ENCODE measurements at regions not wholly inside any gene's neighbourhood (a gene's known extent, or its start where the extent isn't known, plus 50 kb on each side); places are given as distances from the start of the nearest gene placed in this dataset.
"Not testable (repeated sequence)": the region's sequence is repeated elsewhere in the genome, so short reads cannot be mapped to it uniquely, and the experiment has no call there.

GRCh38 chr3:32042867-32043266 lies 61.3 kb downstream of the ZNF860 start:
- H2AFZ ChIP-seq; H3K27me3 Mint-ChIP-seq (ENCODE audit: insufficient read depth, low read depth, poor library complexity); ATAC-seq; H3K9me2 ChIP-seq (ENCODE audit: insufficient read depth); DNase-seq (ENCODE audit: low spot score); H3F3A ChIP-seq (replicated peaks; ENCODE audit: low read depth); H4K20me1 ChIP-seq (replicated peaks; ENCODE audit: insufficient read depth); H3K4me3 ChIP-seq; H3K36me3 ChIP-seq (ENCODE audit: insufficient read depth); H3K27me3 ChIP-seq (ENCODE audit: insufficient read depth); H3K27ac ChIP-seq (ENCODE audit: low read depth); H3K4me3 Mint-ChIP-seq; H3K79me2 ChIP-seq (replicated peaks; ENCODE audit: insufficient read depth); H3K4me2 ChIP-seq; H3K27ac Mint-ChIP-seq: not testable (repeated sequence)
- Mint-ChIP-seq H3K4me1 (peaks cover 12% of the 10 kb centered on the region), H3K9me3 (peaks cover 26% of the 10 kb centered on the region), H3K36me3 (ENCODE audit: low read depth) (peaks cover 20% of the 10 kb centered on the region)
- H3K4me1 ChIP-seq (ENCODE audit: insufficient read depth), result peaks cover 13% of the 10 kb centered on the region; the same call in 1 of the 2 replicates

DNA sequence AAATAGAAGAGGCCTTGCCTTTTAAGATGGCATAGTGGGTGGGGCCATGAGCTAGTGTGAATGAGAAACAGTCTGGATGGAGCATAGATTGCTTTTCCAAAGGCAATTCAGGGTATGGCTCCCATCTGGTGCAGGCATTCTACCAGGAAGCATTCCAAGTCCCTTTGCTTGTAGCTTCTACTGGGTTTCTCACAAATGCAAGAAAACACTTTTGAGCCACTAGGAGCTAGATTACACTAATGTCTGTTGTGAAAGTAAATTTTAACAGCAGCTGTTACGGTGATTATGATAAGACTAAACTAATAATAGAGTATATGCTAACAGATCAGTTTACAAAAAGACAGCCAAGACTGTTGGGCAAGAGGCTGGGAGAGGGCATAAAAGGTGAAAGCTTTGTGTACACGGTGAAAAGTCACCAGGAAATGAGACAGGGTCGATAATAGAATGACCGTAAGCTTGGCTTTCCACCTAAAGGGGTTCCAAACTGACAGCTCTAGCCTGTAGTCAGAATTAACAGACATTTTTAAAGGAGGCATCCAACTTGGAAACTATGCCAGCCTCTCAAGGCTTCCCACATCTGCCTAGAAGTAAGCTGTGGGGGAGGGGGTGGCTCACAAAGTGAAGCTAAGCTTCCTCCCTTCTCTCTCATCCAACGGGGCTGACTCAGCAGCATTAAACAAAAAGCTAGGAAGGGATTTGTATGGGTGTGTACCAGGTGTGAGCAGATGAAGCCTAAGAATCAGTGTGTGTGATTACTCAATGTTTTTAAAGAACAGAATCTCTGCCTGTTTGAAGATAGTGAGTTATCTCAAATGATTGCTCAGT lies 61.1 kb upstream of the GPD1L start:
- H3K27ac ChIP-seq (ENCODE audit: low read depth), result peak overlapping the region; percentile 47; the same call in 1 of the 2 replicates
- H3K4me1 ChIP-seq (ENCODE audit: insufficient read depth), result peaks cover 13% of the 10 kb centered on the region; the same call in 1 of the 2 replicates
- no peak overlapping the region for H3K4me3 ChIP-seq
- Mint-ChIP-seq H3K4me1 (peaks cover 11% of the 10 kb centered on the region), H3K9me3 (peaks cover 26% of the 10 kb centered on the region), H3K27me3 (ENCODE audit: insufficient read depth, low read depth, poor library complexity) (peaks cover 4% of the 10 kb centered on the region), H3K4me3 (no peak overlapping the region), H3K36me3 (ENCODE audit: low read depth) (peaks cover 20% of the 10 kb centered on the region), H3K27ac (no peak overlapping the region)
- H3F3A ChIP-seq (replicated peaks; ENCODE audit: low read depth), result no peaks in the 10 kb centered on the region
- peaks cover 3% of the 10 kb centered on the region; the same call in 1 of the 2 replicates for H3K36me3 ChIP-seq (ENCODE audit: insufficient read depth)
- H3K27me3 ChIP-seq (ENCODE audit: insufficient read depth), result no peaks in the 10 kb centered on the region
- H3K4me2 ChIP-seq, result peak overlapping the region; percentile 11; the same call in 1 of the 2 replicates
- TF ChIP-seq, protein P1, sequence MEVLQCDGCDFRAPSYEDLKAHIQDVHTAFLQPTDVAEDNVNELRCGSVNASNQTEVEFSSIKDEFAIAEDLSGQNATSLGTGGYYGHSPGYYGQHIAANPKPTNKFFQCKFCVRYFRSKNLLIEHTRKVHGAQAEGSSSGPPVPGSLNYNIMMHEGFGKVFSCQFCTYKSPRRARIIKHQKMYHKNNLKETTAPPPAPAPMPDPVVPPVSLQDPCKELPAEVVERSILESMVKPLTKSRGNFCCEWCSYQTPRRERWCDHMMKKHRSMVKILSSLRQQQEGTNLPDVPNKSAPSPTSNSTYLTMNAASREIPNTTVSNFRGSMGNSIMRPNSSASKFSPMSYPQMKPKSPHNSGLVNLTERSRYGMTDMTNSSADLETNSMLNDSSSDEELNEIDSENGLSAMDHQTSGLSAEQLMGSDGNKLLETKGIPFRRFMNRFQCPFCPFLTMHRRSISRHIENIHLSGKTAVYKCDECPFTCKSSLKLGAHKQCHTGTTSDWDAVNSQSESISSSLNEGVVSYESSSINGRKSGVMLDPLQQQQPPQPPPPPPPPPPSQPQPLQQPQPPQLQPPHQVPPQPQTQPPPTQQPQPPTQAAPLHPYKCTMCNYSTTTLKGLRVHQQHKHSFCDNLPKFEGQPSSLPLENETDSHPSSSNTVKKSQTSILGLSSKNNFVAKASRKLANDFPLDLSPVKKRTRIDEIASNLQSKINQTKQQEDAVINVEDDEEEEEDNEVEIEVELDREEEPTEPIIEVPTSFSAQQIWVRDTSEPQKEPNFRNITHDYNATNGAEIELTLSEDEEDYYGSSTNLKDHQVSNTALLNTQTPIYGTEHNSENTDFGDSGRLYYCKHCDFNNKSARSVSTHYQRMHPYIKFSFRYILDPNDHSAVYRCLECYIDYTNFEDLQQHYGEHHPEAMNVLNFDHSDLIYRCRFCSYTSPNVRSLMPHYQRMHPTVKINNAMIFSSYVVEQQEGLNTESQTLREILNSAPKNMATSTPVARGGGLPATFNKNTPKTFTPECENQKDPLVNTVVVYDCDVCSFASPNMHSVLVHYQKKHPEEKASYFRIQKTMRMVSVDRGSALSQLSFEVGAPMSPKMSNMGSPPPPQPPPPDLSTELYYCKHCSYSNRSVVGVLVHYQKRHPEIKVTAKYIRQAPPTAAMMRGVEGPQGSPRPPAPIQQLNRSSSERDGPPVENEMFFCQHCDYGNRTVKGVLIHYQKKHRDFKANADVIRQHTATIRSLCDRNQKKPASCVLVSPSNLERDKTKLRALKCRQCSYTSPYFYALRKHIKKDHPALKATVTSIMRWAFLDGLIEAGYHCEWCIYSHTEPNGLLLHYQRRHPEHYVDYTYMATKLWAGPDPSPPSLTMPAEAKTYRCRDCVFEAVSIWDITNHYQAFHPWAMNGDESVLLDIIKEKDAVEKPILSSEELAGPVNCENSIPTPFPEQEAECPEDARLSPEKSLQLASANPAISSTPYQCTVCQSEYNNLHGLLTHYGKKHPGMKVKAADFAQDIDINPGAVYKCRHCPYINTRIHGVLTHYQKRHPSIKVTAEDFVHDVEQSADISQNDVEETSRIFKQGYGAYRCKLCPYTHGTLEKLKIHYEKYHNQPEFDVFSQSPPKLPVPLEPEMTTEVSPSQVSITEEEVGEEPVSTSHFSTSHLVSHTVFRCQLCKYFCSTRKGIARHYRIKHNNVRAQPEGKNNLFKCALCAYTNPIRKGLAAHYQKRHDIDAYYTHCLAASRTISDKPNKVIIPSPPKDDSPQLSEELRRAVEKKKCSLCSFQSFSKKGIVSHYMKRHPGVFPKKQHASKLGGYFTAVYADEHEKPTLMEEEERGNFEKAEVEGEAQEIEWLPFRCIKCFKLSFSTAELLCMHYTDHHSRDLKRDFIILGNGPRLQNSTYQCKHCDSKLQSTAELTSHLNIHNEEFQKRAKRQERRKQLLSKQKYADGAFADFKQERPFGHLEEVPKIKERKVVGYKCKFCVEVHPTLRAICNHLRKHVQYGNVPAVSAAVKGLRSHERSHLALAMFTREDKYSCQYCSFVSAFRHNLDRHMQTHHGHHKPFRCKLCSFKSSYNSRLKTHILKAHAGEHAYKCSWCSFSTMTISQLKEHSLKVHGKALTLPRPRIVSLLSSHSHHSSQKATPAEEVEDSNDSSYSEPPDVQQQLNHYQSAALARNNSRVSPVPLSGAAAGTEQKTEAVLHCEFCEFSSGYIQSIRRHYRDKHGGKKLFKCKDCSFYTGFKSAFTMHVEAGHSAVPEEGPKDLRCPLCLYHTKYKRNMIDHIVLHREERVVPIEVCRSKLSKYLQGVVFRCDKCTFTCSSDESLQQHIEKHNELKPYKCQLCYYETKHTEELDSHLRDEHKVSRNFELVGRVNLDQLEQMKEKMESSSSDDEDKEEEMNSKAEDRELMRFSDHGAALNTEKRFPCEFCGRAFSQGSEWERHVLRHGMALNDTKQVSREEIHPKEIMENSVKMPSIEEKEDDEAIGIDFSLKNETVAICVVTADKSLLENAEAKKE (CRISPR knock-in tag; IDR thresholded peaks at IDR 0.05), result 0 out of 2 replicates have a peak, but pooled peaks have one; percentile 12
- TF ChIP-seq REST (IDR thresholded peaks at IDR 0.05; ENCODE audit: unreplicated experiment), result no peak
- no peaks in the 10 kb centered on the region for H3K79me2 ChIP-seq (replicated peaks; ENCODE audit: insufficient read depth)
- peak; percentile 70 for DNase-seq (ENCODE audit: low spot score)
- H2AFZ ChIP-seq, result peak overlapping the region; percentile 70
- no peaks in the 10 kb centered on the region for H4K20me1 ChIP-seq (replicated peaks; ENCODE audit: insufficient read depth)
- peak; percentile 87 for ATAC-seq
- no peaks in the 10 kb centered on the region for H3K9me2 ChIP-seq (ENCODE audit: insufficient read depth)
